ENCODE measurements at regions not wholly inside any gene's neighbourhood (a gene's known extent, or its start where the extent isn't known, plus 50 kb on each side); places are given as distances from the start of the nearest gene placed in this dataset.

GRCh38 chr13:75124415-75124814, 357.6 kb downstream of the TBC1D4 start:
- no peak for DNase-seq

GRCh38 chr13:75123428-75123827, 358.5 kb downstream of the TBC1D4 start:
- DNase-seq = no peak

GRCh38 chr13:75120085-75120484, 361.9 kb downstream of the TBC1D4 start:
- no peak for DNase-seq

- no peak for DNase-seq
Measured at GRCh38 chr13:75115171-75115570, 366.8 kb downstream of the TBC1D4 start.

GRCh38 chr13:75103976-75104375, 378.0 kb downstream of the TBC1D4 start:
- no peak for DNase-seq

- DNase-seq = no peak
Measured at GRCh38 chr13:75102001-75102716, 379.8 kb downstream of the TBC1D4 start.

- no peak for DNase-seq
Measured at GRCh38 chr13:75101348-75101747, 380.6 kb downstream of the TBC1D4 start.

- DNase-seq = no peak
Measured at GRCh38 chr13:75092143-75092542, 389.8 kb downstream of the TBC1D4 start.

- DNase-seq = no peak
Measured at GRCh38 chr13:75091718-75092117, 390.3 kb downstream of the TBC1D4 start.

- no peak for DNase-seq
Measured at GRCh38 chr13:75090872-75091615, 390.9 kb downstream of the TBC1D4 start.

GRCh38 chr13:75088915-75089314, 393.1 kb downstream of the TBC1D4 start:
- no peak for DNase-seq

GRCh38 chr13:75079226-75079625, 402.7 kb downstream of the TBC1D4 start:
- no peak for DNase-seq

- no peak for DNase-seq
Measured at GRCh38 chr13:75076476-75076875, 405.5 kb downstream of the TBC1D4 start.

GRCh38 chr13:75073786-75074185, 408.2 kb downstream of the TBC1D4 start:
- no peak for DNase-seq

- no peak for DNase-seq
Measured at GRCh38 chr13:75072891-75073290, 409.1 kb downstream of the TBC1D4 start.

GRCh38 chr13:75072368-75072767, 409.6 kb downstream of the TBC1D4 start:
- no peak for DNase-seq

GRCh38 chr13:75071796-75072195, 410.2 kb downstream of the TBC1D4 start:
- no peak for DNase-seq

- no peak for DNase-seq
Measured at GRCh38 chr13:75071395-75071794, 410.6 kb downstream of the TBC1D4 start.

- no peak for DNase-seq
Measured at GRCh38 chr13:75061909-75062308, 420.1 kb downstream of the TBC1D4 start.

- DNase-seq = no peak
Measured at GRCh38 chr13:75055296-75055695, 426.7 kb downstream of the TBC1D4 start.

- DNase-seq = no peak
Measured at GRCh38 chr13:75052616-75053015, 429.4 kb downstream of the TBC1D4 start.

GRCh38 chr13:75050419-75051046, 431.4 kb downstream of the TBC1D4 start:
- DNase-seq = no peak

- no peak for DNase-seq
Measured at GRCh38 chr13:75049735-75050335, 432.1 kb downstream of the TBC1D4 start.

GRCh38 chr13:75042807-75043206, 439.2 kb downstream of the TBC1D4 start:
- DNase-seq = no peak
